HG03565 (cell line): ENCODE measurements at regions not wholly inside any gene's neighbourhood (a gene's known extent, or its start where the extent isn't known, plus 50 kb on each side); places are given as distances from the start of the nearest gene placed in this dataset.

Experiments
- ATAC-seq: cut with Tn5 transposase; IDR thresholded peaks from one replicate; pipeline ENCODE4 v1.9.1; 2021; ENCODE audit warnings: mild to moderate bottlenecking, moderate library complexity; ENCODE audit not compliant: unreplicated experiment

DNA sequence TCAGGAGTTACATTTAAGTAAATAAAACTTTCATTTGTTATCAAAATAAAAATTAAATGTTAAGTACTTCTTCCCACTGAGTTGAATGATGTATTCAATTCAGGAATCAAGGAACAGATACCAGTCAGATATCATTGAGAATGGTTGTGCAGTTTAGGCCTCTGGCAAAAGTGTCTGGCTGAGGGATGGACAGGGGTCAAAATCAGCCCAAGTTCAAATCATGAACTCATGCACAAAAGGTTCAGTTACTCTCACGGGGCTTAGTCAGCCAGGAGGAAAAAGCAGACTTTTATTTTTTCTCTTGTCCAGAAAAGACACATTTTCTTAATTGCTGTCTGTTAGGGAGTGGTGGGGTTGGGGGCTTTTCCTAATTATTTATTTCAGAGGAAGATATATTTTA, 166.3 kb downstream of the RASSF9 start:
- no peak for ATAC-seq

DNA sequence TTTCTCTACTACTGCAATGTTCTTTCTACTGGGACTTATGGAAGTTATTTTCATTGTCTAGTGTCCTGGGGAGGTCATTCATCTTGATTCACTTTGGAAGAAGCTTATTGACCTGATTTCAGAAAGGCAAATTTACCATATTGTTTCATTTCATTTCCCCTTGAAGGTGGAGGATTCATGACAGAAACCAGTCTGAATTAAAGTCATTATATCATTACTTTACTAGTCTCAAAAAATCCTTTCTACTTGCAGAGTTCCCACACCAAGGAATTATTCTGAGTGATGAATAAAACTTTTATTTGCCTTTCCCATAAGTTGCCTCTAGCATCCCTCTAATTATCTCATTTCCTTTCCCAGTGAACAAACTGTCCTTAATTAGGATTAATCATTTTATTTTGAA, 163.8 kb downstream of the RASSF9 start:
- no peak for ATAC-seq

DNA sequence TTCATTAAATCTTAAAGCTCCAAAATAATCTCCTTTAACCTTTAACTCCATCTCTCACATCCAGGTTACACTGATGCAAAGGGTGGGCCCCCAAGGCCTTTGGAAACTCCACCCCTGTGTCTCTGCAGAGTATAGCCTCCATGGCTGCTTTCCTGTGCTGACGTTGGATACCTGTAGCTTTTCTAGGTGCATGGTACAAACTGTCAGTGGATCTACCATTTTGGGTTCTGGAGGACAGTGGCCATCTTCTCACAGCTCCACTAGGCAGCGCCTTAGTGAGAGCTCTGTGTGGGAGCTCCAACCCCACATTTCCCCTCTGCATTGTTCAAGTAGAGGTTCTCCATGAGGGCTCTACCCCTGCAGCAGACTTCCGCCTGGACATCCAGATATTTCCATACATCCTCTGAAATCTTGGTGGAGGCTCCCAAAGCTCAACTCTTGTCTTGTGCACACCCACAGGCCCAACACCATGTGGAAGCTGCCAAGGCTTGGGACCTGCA, 162.2 kb downstream of the RASSF9 start:
- no peak for ATAC-seq

DNA sequence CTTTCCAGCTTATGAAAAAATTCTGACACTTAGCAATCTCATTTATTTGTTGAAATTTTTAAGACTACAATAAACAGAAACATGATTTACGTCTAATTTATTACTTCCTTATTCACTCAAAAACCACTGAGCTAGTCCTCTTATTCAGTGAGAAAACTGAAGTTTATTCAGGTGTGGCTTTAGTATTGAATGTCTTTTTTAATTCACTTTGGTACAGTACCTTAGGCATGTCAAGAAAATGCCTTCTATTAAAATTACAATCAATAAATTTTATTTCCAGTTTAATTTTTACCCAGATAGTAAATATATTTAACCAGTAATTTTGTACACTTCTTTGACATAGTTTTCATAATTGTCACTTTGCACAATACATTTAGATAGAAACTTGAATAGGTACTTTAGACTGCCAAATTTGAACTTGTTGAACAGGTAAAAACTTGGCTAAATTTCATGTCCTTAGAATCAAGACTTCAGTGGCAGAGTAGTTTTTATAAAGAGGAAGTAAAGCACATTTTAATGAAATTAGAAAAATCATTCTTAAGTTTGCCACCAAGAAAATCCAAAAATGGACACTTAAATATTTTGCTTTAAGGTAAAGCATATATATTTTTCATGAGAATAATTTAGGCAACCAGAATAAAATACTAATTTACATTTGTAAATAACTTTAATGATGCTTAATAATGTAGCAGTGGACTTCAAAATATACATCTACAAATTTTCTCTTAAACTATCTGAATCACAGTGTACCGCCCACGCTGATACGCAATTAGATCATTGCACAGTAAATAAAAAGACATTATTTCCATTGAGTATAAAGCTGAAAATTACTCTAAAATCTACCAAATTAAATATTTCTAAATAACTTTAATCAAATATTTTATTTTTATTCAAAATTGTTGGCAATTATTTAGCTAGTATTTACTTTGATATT, 159.1 kb downstream of the RASSF9 start:
- ATAC-seq, result no peak

DNA sequence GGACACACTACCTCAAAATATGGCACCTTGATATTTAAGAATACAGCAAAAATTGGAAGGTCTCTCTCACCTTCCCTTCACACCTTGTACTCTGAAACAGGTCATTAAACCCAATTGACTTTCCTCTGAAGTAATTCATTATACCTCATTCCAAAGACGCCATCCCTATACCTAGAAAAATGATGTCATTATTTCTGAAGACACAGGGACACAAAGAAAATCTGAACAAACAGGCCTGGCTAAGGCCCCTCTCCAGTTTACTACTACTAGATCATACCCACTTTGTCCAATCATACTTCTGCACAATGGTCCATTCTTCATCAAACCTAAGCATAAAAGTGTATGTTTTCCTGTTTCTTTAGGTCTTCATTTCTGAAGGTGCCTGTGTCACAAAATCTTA, 156.9 kb downstream of the RASSF9 start:
- no peak for ATAC-seq

DNA sequence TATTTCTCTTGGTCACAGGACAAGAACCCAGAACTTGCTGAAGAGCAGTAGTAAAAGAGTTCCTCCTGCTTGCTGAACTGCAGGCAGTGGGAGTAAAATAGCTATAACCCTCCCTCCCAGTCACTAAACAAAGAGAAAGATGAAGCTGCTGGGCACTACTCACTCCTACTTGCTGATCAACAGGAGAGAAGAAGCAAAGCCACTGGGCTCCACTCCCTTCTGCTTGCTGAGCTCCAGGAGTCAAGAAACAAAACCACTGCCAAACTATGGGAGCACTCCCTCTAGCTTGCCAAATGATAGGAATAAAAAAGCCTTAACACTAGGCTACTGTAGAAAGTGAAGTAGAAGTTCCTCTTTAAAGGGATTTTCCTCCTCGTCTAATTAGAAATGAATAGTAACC, 155.3 kb downstream of the RASSF9 start:
- no peak for ATAC-seq

DNA sequence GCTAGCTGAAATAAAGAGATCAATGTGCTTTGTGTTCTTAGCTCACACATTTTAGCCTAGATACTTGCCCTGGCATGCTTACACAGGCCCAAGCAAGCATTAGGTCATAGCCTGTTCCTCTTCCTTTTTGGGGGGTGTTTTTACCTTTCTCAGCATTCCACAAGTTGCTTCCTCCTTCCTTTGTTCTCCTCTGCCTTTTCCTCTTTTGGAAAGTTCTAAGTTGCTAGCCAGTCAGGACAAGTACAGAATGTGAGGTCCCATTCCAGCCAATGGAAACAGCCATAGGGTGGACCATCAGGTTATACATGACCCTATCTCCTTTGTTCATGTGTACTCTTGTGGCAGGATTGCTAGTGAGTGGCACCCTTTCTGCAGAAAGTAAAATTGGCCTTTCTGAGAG, 154.9 kb downstream of the RASSF9 start:
- ATAC-seq, result no peak

DNA sequence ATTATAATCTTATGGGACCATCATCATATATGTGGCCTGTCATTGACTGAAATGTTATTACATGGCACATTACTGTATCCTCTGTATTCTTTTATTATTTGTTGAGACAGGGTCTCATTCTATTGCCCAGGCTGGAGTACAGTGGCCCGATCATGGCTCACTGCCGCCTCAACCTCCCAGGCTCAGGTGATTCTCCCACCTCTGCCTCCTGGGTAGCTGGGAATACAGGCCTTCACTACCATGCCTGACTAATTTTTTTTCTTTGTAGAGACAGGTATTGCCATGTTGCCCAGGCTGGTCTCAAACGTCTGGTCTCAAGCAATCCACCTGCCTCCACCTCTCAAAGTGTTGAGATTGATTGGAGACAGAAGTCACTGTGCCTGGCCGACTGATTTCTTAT, 153.2 kb downstream of the RASSF9 start:
- ATAC-seq, result no peak

DNA sequence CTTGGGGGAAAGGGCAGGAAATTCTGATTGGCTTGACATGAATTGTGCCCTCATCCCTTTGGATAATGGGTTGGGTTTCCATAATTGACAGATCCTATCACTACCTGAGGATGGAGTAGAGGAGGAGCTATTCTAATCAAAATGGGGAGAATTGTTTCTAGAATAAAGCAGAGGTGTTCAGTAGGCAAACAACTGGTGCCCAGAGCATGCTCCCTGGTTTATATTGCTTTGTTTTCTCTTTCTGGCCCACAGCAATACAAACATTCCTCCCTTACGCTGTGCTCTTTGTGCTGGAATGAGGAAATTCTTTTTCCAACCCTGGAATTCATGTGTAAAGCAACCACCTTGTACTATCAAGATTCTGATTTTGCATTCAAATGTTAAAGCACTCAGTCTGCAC, 147.4 kb downstream of the RASSF9 start:
- no peak for ATAC-seq

DNA sequence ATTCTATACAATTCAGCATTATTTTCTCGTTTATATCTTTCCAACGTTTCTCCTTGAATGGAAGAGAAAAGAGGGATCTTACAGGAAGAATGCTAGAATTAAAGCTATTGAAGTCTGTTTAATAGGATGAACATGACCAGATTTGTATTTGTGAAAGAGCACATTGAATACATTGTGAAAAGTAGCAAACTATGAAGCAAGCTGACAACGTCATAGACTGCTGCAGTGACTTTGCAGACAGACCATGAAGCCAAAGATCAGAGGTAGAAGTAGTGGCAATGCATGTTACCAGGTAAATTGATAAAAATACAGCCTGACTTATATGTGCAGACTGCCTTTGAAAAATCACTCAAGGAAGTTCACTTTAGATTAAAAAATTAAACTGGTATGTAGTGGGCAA, 146.1 kb downstream of the RASSF9 start:
- no peak for ATAC-seq

DNA sequence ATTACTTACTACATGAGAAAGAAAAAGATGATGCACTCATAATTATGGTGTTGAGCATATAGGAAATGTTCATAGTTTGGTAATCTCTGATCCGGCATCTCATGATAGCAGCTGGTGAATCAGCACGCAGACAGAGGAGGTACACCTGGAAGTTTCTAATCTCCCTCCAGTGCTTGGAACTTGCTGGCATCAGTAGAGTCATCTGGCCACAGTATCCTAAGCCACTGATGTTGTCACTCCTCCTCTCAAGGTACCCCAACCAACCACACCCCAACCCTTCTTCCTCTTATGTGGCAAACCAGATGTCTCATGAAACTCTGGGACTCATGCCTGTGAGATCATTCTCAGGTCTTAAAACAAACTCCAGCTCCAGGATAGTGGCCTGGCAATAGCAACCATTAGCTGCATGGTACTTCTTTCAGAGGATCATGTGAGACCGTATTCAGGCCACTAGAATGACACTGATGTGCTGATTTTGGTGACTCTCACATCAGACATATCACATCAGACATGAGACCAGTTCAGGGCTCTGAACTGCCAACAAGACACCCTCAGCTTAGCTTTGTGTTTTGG, 143.0 kb downstream of the RASSF9 start:
- no peak for ATAC-seq

DNA sequence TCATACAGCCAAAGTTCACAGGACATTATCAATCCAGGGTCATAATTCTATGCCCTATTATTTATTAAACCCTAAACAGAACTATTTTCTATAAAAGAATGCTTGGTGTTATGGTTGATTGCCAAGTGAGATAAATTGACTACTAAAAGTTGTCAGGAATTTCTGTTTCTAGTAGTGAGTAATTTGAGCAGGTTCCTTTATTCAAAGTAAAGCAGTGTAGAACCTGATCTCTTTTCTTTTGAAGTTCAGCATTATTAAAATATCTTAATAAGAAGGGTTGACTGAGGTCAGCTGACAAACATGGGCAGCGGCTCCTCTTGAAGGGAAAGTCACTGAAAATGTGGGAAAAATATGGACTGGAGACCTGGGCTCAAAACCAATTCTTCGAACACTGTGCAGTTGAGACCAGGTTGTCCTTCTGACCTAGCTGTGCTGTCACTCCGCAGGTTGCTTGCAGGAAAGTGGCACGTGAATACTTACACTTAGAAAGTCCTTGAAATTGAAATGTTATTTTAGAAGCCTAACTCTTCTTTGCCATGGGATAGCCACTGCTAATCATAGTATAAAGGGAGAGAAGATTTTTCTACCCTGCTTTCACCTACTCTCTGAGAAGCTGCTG, 141.0 kb downstream of the RASSF9 start:
- no peak for ATAC-seq

DNA sequence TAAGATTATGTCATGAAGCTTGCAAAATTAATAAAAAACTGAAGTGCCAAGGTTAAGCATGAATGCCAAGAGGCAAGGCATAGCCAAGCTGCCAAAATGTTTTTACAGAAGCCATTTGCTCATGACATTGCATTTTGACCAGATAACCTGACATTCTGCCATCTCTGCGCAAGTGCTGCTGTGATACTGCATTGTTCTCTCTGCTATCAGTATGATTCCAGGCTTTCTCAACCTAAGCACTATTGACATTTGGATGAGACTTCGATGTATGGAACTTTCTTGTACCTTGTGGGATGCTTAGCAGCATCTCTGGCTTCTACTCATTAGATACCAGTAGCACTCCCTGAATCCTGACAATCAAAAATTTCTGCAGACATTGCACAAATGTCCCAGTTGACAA, 139.2 kb downstream of the RASSF9 start:
- no peak for ATAC-seq

DNA sequence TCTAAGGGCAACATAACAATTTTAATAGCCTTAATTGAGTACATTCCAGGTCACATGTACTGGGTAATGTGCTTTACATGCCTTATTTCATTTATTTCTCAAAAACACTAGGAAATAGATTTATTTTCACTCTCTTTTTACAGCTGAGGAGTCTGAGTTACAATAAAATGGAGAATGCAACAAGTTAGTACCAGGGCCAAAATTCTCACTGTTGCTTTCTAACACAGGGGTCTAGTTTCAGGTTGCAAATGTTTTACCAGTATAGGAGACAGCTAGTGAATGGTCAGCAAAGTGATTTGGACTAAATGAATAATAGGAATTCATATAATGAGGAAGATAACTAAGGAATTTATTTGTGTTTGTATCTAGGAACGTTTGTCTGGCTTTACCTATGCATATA, 137.3 kb downstream of the RASSF9 start:
- ATAC-seq, result no peak

DNA sequence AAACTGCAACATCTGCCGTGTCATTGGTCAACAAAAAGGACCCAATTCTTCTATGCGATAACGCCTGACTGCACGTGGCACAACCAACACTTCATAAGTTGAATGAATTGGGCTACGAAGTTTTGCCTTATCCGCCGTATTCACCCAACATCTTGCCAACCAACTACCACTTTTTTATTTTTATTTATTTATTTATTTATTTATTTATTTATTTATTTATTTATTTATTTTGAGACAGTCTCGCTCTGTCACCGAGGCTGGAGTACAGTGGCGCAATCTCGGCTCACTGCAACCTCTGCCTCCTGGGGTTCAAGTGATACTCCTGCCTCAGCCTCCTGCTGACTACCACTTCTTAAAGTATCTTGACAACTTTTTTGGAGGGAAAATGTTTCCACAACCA, 127.4 kb downstream of the RASSF9 start:
- no peak for ATAC-seq

DNA sequence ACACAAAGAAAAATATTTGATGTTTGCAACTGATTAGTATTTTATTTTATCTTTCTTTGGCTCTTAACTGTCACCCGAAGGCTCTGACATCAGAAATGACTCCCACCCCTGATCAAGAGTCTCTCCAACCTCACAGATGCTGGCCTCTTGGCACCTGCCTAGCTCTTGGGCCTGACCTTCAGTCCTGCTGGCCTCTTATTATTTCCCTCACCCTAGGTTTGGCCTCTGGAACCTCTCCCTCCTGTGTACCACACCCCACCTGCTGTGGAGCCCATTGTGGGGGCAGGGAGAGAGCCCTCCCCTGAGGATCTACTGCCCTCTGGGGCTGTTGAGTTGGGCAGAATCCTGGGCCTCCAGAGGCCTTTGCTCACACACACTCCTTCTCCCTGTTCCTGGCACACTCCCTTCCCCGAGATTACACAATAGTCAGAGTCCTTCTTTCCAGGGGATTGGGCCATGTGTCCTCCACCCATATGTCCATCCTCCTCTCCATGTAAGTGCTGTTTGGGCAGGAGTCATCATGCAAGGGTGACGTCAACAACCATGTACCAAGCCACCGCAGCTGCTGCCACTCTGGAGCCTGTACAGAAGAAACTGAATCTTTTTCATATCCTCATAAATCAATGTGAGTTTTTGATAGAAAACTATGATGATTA, 124.3 kb downstream of the RASSF9 start:
- ATAC-seq, result no peak

DNA sequence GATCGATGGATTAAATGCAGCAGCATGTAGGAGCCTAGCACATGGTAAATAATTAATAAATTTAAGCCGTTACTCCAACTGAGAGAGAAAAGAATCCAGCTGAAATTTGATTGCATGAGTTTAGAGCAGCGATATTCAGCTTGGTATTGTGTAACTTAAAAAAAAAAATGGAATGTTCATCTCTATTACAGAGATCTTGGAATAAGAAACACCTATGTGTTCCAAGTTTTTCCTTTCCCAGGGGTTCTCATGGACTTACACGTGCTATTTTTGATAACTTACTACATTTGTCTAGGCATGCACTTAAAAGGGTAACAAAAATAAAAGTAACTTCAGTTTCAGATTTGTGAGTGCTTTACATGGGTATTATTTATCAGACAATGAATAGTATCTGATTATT, 122.8 kb downstream of the RASSF9 start:
- ATAC-seq, result no peak

DNA sequence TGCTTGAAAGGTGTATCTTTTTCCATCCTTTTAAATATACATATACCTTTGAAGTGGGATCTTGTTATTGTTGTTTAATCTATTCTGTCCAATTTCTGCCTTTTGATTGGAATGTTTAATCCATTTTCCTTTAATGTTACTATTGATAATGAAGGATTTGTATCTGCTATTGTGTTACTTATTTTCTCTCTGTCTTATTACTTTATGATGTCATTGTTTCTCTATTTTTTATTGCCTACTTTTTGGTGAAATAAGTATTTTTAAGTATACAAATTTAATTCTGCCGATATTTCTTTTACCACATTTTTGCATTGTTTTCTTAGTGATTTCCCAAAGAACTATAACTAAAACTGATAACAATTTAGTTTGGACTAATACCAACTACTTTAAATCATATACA, 121.8 kb downstream of the RASSF9 start:
- ATAC-seq, result no peak

DNA sequence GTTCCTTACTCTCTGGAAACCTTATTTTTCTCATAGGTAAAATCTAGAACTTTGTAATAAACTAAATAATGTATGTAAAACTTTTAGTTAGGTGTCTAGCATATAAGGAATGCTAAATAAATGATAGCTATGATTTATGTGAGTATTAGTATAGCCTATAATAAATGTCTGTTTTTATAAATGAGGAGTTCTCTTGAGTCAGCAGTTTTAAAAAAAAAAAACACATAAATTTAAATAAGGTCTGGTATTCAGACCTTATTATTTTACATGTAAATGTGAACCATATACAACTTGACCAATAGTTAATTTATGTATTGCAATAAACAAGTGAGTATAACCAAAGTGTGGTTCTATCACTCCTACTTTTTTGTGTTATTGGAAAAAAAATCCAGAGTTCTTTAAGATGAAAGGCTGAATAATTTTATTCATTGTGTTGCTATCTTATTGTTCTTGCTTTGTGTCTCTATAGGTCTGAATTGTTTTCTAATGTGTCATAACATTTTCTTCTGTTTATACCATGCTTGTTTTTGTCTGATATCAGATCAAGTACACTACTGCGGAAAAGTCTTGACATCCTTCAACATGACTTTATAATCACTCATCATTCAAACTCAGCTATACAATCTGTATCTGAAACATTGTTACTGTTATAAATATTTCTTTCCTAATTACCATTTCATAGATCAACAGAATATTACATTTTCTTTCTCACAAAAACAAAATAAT, 115.7 kb downstream of the RASSF9 start:
- no peak for ATAC-seq

DNA sequence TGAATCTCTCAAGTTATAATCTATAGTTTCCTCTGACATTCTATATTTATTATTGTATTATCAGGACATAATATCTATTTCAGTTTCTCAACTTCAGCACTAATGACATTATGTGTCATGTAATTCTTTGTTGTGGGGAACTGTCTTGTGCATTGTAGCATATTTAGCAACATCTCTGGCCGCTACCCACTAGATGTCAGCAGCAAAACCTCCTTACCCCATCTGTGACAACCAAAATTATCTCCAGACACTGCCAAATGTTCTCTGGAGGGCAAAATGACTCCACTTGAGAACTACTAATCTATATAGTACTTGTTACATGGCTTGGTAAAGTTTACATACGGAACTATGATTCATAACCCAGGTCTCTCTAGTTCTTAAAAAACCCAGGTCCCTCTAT, 110.2 kb downstream of the RASSF9 start:
- ATAC-seq, result no peak
